K562 (cell line): ENCODE measurements at regions not wholly inside any gene's neighbourhood (a gene's known extent, or its start where the extent isn't known, plus 50 kb on each side); places are given as distances from the start of the nearest gene placed in this dataset.
A peak's percentile ranks its signal among the peaks of the same experiment; 100 is the strongest.

Source experiments
- ATAC-seq: fragments of 200-7000 bp; cut with Tn5 transposase; 3 replicates; pipeline ENCODE4 v1.9.1; 2020; ENCODE audit warnings: moderate library complexity
- BruUV-seq: library from RNA; stranded (reverse); fragments of 400-500 nt; replicated peaks from 2 replicates; lab custom pipeline; 2021; lab: Mats Ljungman, UMichigan
- CTCF ChIA-PET: fragments of 300-600 bp; formaldehyde crosslinking; extraction: SDS; loops from one replicate; lab custom pipeline; 2021; ENCODE audit warnings: low intra/inter-chr PET ratio; lab: Yijun Ruan, JAX
- POLR2A ChIA-PET: fragments of 300-600, 350-650 bp; sonication (Branson Sonifier 250); formaldehyde crosslinking; extraction: SDS; loops from one replicate; lab custom pipeline; 2021; ENCODE audit warnings: antibody characterized with exemption, inconsistent platforms; lab: Yijun Ruan, JAX
- DNase-seq, 4 experiments: peaks; one replicate each; pipeline versions ENCODE4 v3.0.0 to v3.0.0-alpha.2; 2011 to 2018; ENCODE audit warnings: low spot score in 3 of 4, mixed read lengths in 3 of 4; ENCODE audit errors: extremely low read depth in 1 of 4
- FAIRE-seq: peaks from 2 replicates; lab custom pipeline; 2011; peaks lifted over from hg19 to GRCh38; lab: Jason Lieb, UNC
- H2AFZ ChIP-seq: 2 replicates; pipeline ENCODE4 v1.6.0; 2011; ENCODE audit warnings: low read depth, low read length, control low read depth, inconsistent platforms
- H3K27ac ChIP-seq: fragments of 200-600 bp; 3 replicates; pipeline ENCODE4 v1.8.0; 2011; ENCODE audit warnings: low read depth, mild to moderate bottlenecking, control low read depth, inconsistent platforms, low read length, moderate library complexity, mixed read lengths; ENCODE audit errors: extremely low read depth
- H3K27me3 ChIP-seq, 2 experiments: fragments of 300-600 bp in 1 of 2; 2 replicates in 1 of 2; 3 replicates in 1 of 2; pipeline versions ENCODE4 v1.6.0 to v1.8.0; 2011; ENCODE audit warnings: inconsistent platforms in 2 of 2, low read length in 2 of 2, mild to moderate bottlenecking in 1 of 2, mixed read lengths in 1 of 2, moderate library complexity in 1 of 2; ENCODE audit not compliant: control insufficient read depth in 2 of 2, insufficient read depth in 2 of 2
- H3K36me3 ChIP-seq: fragments of 300-600 bp; 3 replicates; pipeline ENCODE4 v1.8.0; 2011; ENCODE audit warnings: mild to moderate bottlenecking, low read length, inconsistent platforms; ENCODE audit not compliant: control insufficient read depth, insufficient read depth
- H3K4me1 ChIP-seq, 2 experiments: fragments of 200-600 bp in 1 of 2; replicated peaks in 1 of 2; 2 replicates in 1 of 2; 3 replicates in 1 of 2; pipeline versions ENCODE4 v1.5.1 to v1.8.0; 2011; ENCODE audit warnings: inconsistent platforms in 2 of 2, low read length in 2 of 2, mild to moderate bottlenecking in 1 of 2, mixed read lengths in 1 of 2, moderate library complexity in 1 of 2; ENCODE audit not compliant: control insufficient read depth in 2 of 2, insufficient read depth in 2 of 2
- H3K4me2 ChIP-seq: 2 replicates; pipeline ENCODE4 v1.6.1; 2011; ENCODE audit warnings: low read length, control low read depth, inconsistent platforms, mixed read lengths; ENCODE audit not compliant: insufficient read depth
- H3K4me3 ChIP-seq: fragments of 200-600 bp; sonication (generic), shearing (Covaris generic); 2 replicates; pipeline ENCODE4 v1.5.1; 2016; ENCODE audit warnings: control low read depth, inconsistent platforms
- H3K79me2 ChIP-seq: fragments of 200-600 bp; 3 replicates; pipeline ENCODE4 v1.8.0; 2011; ENCODE audit warnings: low read length, inconsistent platforms; ENCODE audit not compliant: control insufficient read depth, insufficient read depth
- H3K9ac ChIP-seq, 2 experiments: 2 replicates each; pipeline versions ENCODE4 v1.6.0 to v1.6.1; 2011; ENCODE audit warnings: low read depth in 2 of 2, low read length in 2 of 2, control low read depth in 1 of 2, inconsistent platforms in 1 of 2, mild to moderate bottlenecking in 1 of 2, mixed read lengths in 1 of 2; ENCODE audit not compliant: insufficient read depth in 1 of 2
- H3K9me1 ChIP-seq: one replicate; pipeline ENCODE4 v1.6.0; 2011; ENCODE audit warnings: inconsistent platforms, mild to moderate bottlenecking, low read length, moderate library complexity; ENCODE audit not compliant: control insufficient read depth, insufficient read depth
- H3K9me3 ChIP-seq: replicated peaks from 2 replicates; pipeline ENCODE4 v1.5.1; 2011; ENCODE audit warnings: low read depth, low read length, inconsistent platforms; ENCODE audit not compliant: control insufficient read depth, insufficient read depth
- H4K20me1 ChIP-seq: replicated peaks from 2 replicates; pipeline ENCODE4 v1.6.1; 2011; ENCODE audit warnings: low read length, inconsistent platforms, mixed read lengths; ENCODE audit not compliant: control insufficient read depth, insufficient read depth
- C11orf30 ChIP-seq: fragments of 450-650 bp; IDR thresholded peaks from 2 replicates; pipeline ENCODE4 v1.6.1; 2016; ENCODE audit warnings: low read depth, mild to moderate bottlenecking
- CEBPB ChIP-seq: fragments of 450-650 bp; IDR thresholded peaks from 2 replicates; pipeline ENCODE4 v1.6.1; 2016; ENCODE audit warnings: missing genetic modification characterization, missing compliant biosample characterization
- ESRRB ChIP-seq: fragments of 250-450 bp; sonication (Bioruptor Pico); IDR thresholded peaks from 2 replicates; pipeline ENCODE4 v1.5.0; 2020; ENCODE audit warnings: mild to moderate bottlenecking, moderate library complexity, borderline replicate concordance
- HMBOX1 ChIP-seq: sonication (generic); IDR thresholded peaks from 2 replicates; pipeline ENCODE4 v1.6.1; 2016
- KAT2B ChIP-seq: IDR thresholded peaks from one replicate; pipeline ENCODE4 v1.6.1; 2012; ENCODE audit warnings: low read depth, mild to moderate bottlenecking, control low read depth, inconsistent platforms, low read length, moderate library complexity
- MAFF ChIP-seq: IDR thresholded peaks from 2 replicates; pipeline ENCODE4 v1.6.1; 2012; ENCODE audit warnings: low read length, improper control_type of control experiment
- MYNN ChIP-seq, 2 experiments: sonication (generic); formaldehyde crosslinking in 1 of 2; IDR thresholded peaks; 2 replicates each; pipeline versions ENCODE4 v1.5.0 to v1.6.1; 2016 to 2020; ENCODE audit warnings: antibody characterized with exemption in 1 of 2, missing genetic modification reagents in 1 of 2
- PREB ChIP-seq: sonication (generic); formaldehyde crosslinking; IDR thresholded peaks from 2 replicates; pipeline ENCODE4 v1.8.1; 2023; ENCODE audit warnings: mild to moderate bottlenecking, missing genetic modification reagents
- SNIP1 ChIP-seq: fragments of 450-650 bp; IDR thresholded peaks from 2 replicates; pipeline ENCODE4 v1.7.1; 2017; ENCODE audit warnings: low read depth, mild to moderate bottlenecking
- STAT5B ChIP-seq: fragments of 250-450 bp; sonication (Bioruptor Pico); IDR thresholded peaks from 2 replicates; pipeline ENCODE4 v1.8.0; 2021; ENCODE audit warnings: mild to moderate bottlenecking, inconsistent platforms
- TSC22D4 ChIP-seq: fragments of 450-650 bp; IDR thresholded peaks from 2 replicates; pipeline ENCODE4 v1.6.1; 2016; ENCODE audit warnings: missing genetic modification characterization, missing biosample characterization, control low read depth
- WGBS: fragments of 100-300 bp; shearing (Covaris generic); methylation state at CpG from one replicate; pipeline ENCODE4 v1.1.6; 2016; ENCODE audit warnings: low coverage, mixed read lengths; ENCODE audit not compliant: insufficient coverage; ENCODE audit errors: missing lambda C conversion rate; 5-methylcytosine and 5-hydroxymethylcytosine counted together
- in situ Hi-C: fragments of 300-500 bp; cut with MboI; formaldehyde crosslinking; loops from 4 replicates; pipeline ENCODE4 v1.15.0; 2018; ENCODE audit warnings: inconsistent platforms, mixed read lengths
- intact Hi-C: fragments of 100-400 bp; cut with micrococcal nuclease; formaldehyde crosslinking; loops from 2 replicates; pipeline ENCODE4 v1.14.2; 2022
- TF ChIP-seq, protein P1 (sequence below): sonication (generic); formaldehyde crosslinking; IDR thresholded peaks from 2 replicates; pipeline ENCODE4 v1.8.0; 2022; ENCODE audit warnings: mild to moderate bottlenecking, missing genetic modification reagents
- TF ChIP-seq, protein P2 (sequence below), 2 experiments: fragments of 450-650 bp in 1 of 2; sonication (generic) in 1 of 2; formaldehyde crosslinking; conservative IDR thresholded peaks; 2 replicates each; pipeline versions ENCODE4 v1.4.0 to v1.8.1; 2020 to 2022; ENCODE audit warnings: mild to moderate bottlenecking in 1 of 2, missing genetic modification reagents in 1 of 2
- TF ChIP-seq, protein P3 (sequence below): fragments of 450-650 bp; IDR thresholded peaks from 2 replicates; pipeline ENCODE4 v1.6.1; 2018; ENCODE audit warnings: mild to moderate bottlenecking, low read depth; ENCODE audit not compliant: partially characterized antibody

GRCh38 chr2:41735476-41735875, 312.3 kb upstream of the PKDCC start:
- FAIRE-seq (no peak), DNase-seq (no peak), ATAC-seq (no peak)
- Histone ChIP-seq H3K36me3 (no peaks in the 10 kb centered on the region), H4K20me1 (no peaks in the 10 kb centered on the region), H3K9me3 (no peaks in the 10 kb centered on the region), H3K4me2 (no peak overlapping the region), H3K9me1 (no peaks in the 10 kb centered on the region), H3K79me2 (no peaks in the 10 kb centered on the region), H2AFZ (no peak overlapping the region), H3K27ac (no peak overlapping the region), H3K4me1 (no peaks in the 10 kb centered on the region), H3K27me3 (no peaks in the 10 kb centered on the region), H3K9ac (no peak overlapping the region), H3K4me3 (no peak overlapping the region)
- POLR2A ChIA-PET = no interaction called here
- no TSS peak for BruUV-seq
- CTCF ChIA-PET = no interaction called here
- intact Hi-C loops = no loop called here
- 0% methylated on average over 2 of the region's 2 CpGs for WGBS
- in situ Hi-C loops = no loop called here
- TF ChIP-seq, protein P1, sequence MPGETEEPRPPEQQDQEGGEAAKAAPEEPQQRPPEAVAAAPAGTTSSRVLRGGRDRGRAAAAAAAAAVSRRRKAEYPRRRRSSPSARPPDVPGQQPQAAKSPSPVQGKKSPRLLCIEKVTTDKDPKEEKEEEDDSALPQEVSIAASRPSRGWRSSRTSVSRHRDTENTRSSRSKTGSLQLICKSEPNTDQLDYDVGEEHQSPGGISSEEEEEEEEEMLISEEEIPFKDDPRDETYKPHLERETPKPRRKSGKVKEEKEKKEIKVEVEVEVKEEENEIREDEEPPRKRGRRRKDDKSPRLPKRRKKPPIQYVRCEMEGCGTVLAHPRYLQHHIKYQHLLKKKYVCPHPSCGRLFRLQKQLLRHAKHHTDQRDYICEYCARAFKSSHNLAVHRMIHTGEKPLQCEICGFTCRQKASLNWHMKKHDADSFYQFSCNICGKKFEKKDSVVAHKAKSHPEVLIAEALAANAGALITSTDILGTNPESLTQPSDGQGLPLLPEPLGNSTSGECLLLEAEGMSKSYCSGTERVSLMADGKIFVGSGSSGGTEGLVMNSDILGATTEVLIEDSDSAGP (CRISPR knock-in tag) = no peak
- TF ChIP-seq CEBPB (tag) (peak; percentile 31), TSC22D4 (no peak), C11orf30 (peak; percentile 58; the same call in 1 of the 2 replicates), ESRRB (CRISPR knock-in tag) (no peak), HMBOX1 (no peak), KAT2B (no peak), STAT5B (CRISPR knock-in tag) (no peak), PREB (CRISPR knock-in tag) (no peak), SNIP1 (no peak), MAFF (peak; percentile 18; the same call in 1 of the 2 replicates), MYNN (IDR thresholded peaks at IDR 0.05) (no peak), MYNN (CRISPR knock-in tag; IDR thresholded peaks at IDR 0.05) (no peak)
- TF ChIP-seq, protein P2, sequence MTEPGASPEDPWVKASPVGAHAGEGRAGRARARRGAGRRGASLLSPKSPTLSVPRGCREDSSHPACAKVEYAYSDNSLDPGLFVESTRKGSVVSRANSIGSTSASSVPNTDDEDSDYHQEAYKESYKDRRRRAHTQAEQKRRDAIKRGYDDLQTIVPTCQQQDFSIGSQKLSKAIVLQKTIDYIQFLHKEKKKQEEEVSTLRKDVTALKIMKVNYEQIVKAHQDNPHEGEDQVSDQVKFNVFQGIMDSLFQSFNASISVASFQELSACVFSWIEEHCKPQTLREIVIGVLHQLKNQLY (CRISPR knock-in tag; conservative IDR thresholded peaks at IDR 0.05) = no peak
- TF ChIP-seq, protein P3, sequence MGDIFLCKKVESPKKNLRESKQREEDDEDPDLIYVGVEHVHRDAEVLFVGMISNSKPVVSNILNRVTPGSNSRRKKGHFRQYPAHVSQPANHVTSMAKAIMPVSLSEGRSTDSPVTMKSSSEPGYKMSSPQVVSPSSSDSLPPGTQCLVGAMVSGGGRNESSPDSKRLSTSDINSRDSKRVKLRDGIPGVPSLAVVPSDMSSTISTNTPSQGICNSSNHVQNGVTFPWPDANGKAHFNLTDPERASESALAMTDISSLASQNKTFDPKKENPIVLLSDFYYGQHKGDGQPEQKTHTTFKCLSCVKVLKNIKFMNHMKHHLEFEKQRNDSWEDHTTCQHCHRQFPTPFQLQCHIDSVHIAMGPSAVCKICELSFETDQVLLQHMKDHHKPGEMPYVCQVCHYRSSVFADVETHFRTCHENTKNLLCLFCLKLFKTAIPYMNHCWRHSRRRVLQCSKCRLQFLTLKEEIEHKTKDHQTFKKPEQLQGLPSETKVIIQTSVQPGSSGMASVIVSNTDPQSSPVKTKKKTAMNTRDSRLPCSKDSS = no peak
